CD14-positive monocyte (primary cell): ENCODE measurements at regions not wholly inside any gene's neighbourhood (a gene's known extent, or its start where the extent isn't known, plus 50 kb on each side); places are given as distances from the start of the nearest gene placed in this dataset.

Experiments
- DNase-seq, 3 donors: peaks; one replicate each; pipeline ENCODE4 v3.0.0-alpha.2; 2011 to 2022
- H2AFZ ChIP-seq: 2 replicates; pipeline ENCODE4 v1.6.0; 2012; ENCODE audit warnings: mild to moderate bottlenecking, low read depth, low read length, inconsistent platforms; ENCODE audit not compliant: insufficient read depth, poor library complexity, severe bottlenecking
- H3K27ac ChIP-seq, 2 donors: 1 replicate in 1 of 2; 2 replicates in 1 of 2; pipeline ENCODE4 v1.5.1; 2012 to 2013; ENCODE audit warnings: low read length in 2 of 2, control low read depth in 1 of 2, inconsistent platforms in 1 of 2, low read depth in 1 of 2, mild to moderate bottlenecking in 1 of 2
- H3K27me3 ChIP-seq, 2 donors: one replicate each; pipeline versions ENCODE4 v1.6.0 to v1.6.1; 2011 to 2013; ENCODE audit warnings: low read length in 2 of 2; ENCODE audit not compliant: control insufficient read depth in 2 of 2, insufficient read depth in 2 of 2
- H3K36me3 ChIP-seq, 2 donors: replicated peaks in 1 of 2; 1 replicate in 1 of 2; 2 replicates in 1 of 2; pipeline versions ENCODE4 v1.5.1 to v1.6.1; 2012 to 2013; ENCODE audit warnings: low read length in 2 of 2, control low read depth in 1 of 2, inconsistent platforms in 1 of 2, mild to moderate bottlenecking in 1 of 2; ENCODE audit not compliant: insufficient read depth in 2 of 2, control insufficient read depth in 1 of 2
- H3K4me1 ChIP-seq, 2 donors: 1 replicate in 1 of 2; 2 replicates in 1 of 2; pipeline versions ENCODE4 v1.5.1 to v1.6.1; 2012 to 2013; ENCODE audit warnings: low read length in 2 of 2, control low read depth in 1 of 2, inconsistent platforms in 1 of 2, mild to moderate bottlenecking in 1 of 2, moderate library complexity in 1 of 2; ENCODE audit not compliant: insufficient read depth in 2 of 2, control insufficient read depth in 1 of 2
- H3K4me2 ChIP-seq: replicated peaks from 2 replicates; pipeline ENCODE3; 2012; ENCODE audit warnings: low read length, moderate library complexity, mild to moderate bottlenecking; ENCODE audit not compliant: poor library complexity, severe bottlenecking; ENCODE audit errors: extremely low read depth
- H3K4me3 ChIP-seq, 3 experiments: fragments of 200-600 bp in 1 of 3; sonication (generic) in 1 of 3; replicated peaks in 1 of 3; 1 replicate in 2 of 3; 2 replicates in 1 of 3; pipeline ENCODE4 v1.5.1; 2011 to 2013; ENCODE audit warnings: low read length in 3 of 3, mild to moderate bottlenecking in 3 of 3, control low read depth in 2 of 3, low read depth in 2 of 3, inconsistent platforms in 1 of 3, moderate library complexity in 1 of 3
- H3K79me2 ChIP-seq: 2 replicates; pipeline ENCODE4 v1.6.0; 2012; ENCODE audit warnings: mild to moderate bottlenecking, control low read depth, inconsistent platforms, low read length, moderate library complexity; ENCODE audit not compliant: insufficient read depth
- H3K9ac ChIP-seq: 2 replicates; pipeline ENCODE4 v1.6.0; 2017; ENCODE audit warnings: low read length, mild to moderate bottlenecking; ENCODE audit not compliant: insufficient read depth, poor library complexity, severe bottlenecking
- H3K9me3 ChIP-seq, 2 donors: replicated peaks in 1 of 2; 1 replicate in 1 of 2; 2 replicates in 1 of 2; pipeline versions ENCODE4 v1.5.1 to v1.6.1; 2012 to 2013; ENCODE audit warnings: low read length in 2 of 2, control low read depth in 1 of 2; ENCODE audit not compliant: control insufficient read depth in 1 of 2, insufficient read depth in 1 of 2
- H4K20me1 ChIP-seq: 2 replicates; pipeline ENCODE4 v1.6.0; 2012; ENCODE audit warnings: mild to moderate bottlenecking, low read length, control low read depth, moderate library complexity; ENCODE audit not compliant: insufficient read depth
- H3K27ac Mint-ChIP-seq, 7 donors: one replicate each; pipeline ENCODE4 v1.8.0; 2020; ENCODE audit warnings: mild to moderate bottlenecking in 7 of 7, mixed read lengths in 7 of 7, moderate library complexity in 6 of 7, inconsistent platforms in 2 of 7
- H3K27me3 Mint-ChIP-seq, 3 donors: one replicate each; pipeline ENCODE4 v1.8.0; 2021 to 2022; ENCODE audit warnings: low read depth in 3 of 3, mild to moderate bottlenecking in 3 of 3, mixed read lengths in 3 of 3, moderate library complexity in 3 of 3, inconsistent platforms in 1 of 3
- H3K36me3 Mint-ChIP-seq, 2 donors: one replicate each; pipeline ENCODE4 v1.8.0; 2020; ENCODE audit warnings: mixed read lengths in 2 of 2, inconsistent platforms in 1 of 2, mild to moderate bottlenecking in 1 of 2
- H3K4me1 Mint-ChIP-seq: one replicate; pipeline ENCODE4 v1.8.0; 2020; ENCODE audit warnings: mild to moderate bottlenecking, mixed read lengths
- H3K4me3 Mint-ChIP-seq, 2 donors: one replicate each; pipeline ENCODE4 v1.8.0; 2020; ENCODE audit warnings: mild to moderate bottlenecking in 2 of 2, mixed read lengths in 2 of 2, moderate library complexity in 1 of 2
- H3K9me3 Mint-ChIP-seq, 7 donors: one replicate each; pipeline ENCODE4 v1.8.0; 2020 to 2022; ENCODE audit warnings: mixed read lengths in 7 of 7, mild to moderate bottlenecking in 6 of 7, moderate library complexity in 6 of 7, inconsistent platforms in 2 of 7
- CTCF ChIP-seq: fragments of 200-600 bp; IDR thresholded peaks from one replicate; pipeline ENCODE4 v1.8.0; 2022; ENCODE audit warnings: antibody characterized with exemption, mild to moderate bottlenecking
- WGBS: methylation state at CpG from one replicate; pipeline ENCODE4 v1.1.5; 2013; ENCODE audit warnings: missing lambda C conversion rate; ENCODE audit not compliant: insufficient coverage; 5-methylcytosine and 5-hydroxymethylcytosine counted together
- intact Hi-C, 2 donors: fragments of 100-400 bp; cut with micrococcal nuclease; formaldehyde crosslinking; loops; one replicate each; pipeline versions ENCODE4 v1.15.0 to v1.15.1; 2023

- no peaks in the 10 kb centered on the region for H3K36me3 Mint-ChIP-seq
- peaks cover 0 to 2% (median 2%) of the 10 kb centered on the region in 7 donors for H3K9me3 Mint-ChIP-seq
- H4K20me1 ChIP-seq: no peaks in the 10 kb centered on the region
- H3K27ac ChIP-seq: no peak overlapping the region
- peaks cover 0 to 2% (median 0%) of the 10 kb centered on the region in 3 donors for H3K27me3 Mint-ChIP-seq
- H3K4me3 Mint-ChIP-seq: no peak overlapping the region
- H3K27ac Mint-ChIP-seq: no peak overlapping the region
- no peak for TF ChIP-seq CTCF
- no peaks in the 10 kb centered on the region for H3K4me1 Mint-ChIP-seq
- H3K4me3 ChIP-seq: no peak overlapping the region
- H3K9ac ChIP-seq: no peak overlapping the region
- H3K36me3 ChIP-seq: no peaks in the 10 kb centered on the region
- no peaks in the 10 kb centered on the region for H3K79me2 ChIP-seq
- DNase-seq: no peak
- H3K27me3 ChIP-seq: no peaks in the 10 kb centered on the region
- no peaks in the 10 kb centered on the region for H3K4me1 ChIP-seq
- no peak overlapping the region for H3K4me2 ChIP-seq
- intact Hi-C loops: no loop called here
- WGBS: 88% methylated on average over 1 of the region's 2 CpGs
- no peaks in the 10 kb centered on the region for H3K9me3 ChIP-seq
- no peak overlapping the region for H2AFZ ChIP-seq
Measured at GRCh38 chr1:168987923-168988322, 118.6 kb upstream of the ATP1B1 start.

- no peak overlapping the region for H3K4me3 Mint-ChIP-seq
- intact Hi-C loops: no loop called here
- H2AFZ ChIP-seq: no peak overlapping the region
- H3K79me2 ChIP-seq: no peaks in the 10 kb centered on the region
- no peaks in the 10 kb centered on the region for H3K36me3 Mint-ChIP-seq
- H3K4me1 ChIP-seq: no peaks in the 10 kb centered on the region
- H3K27me3 Mint-ChIP-seq: peaks cover 0 to 2% (median 0%) of the 10 kb centered on the region in 3 donors
- no peaks in the 10 kb centered on the region for H4K20me1 ChIP-seq
- H3K9ac ChIP-seq: no peak overlapping the region
- H3K27ac ChIP-seq: no peak overlapping the region
- H3K4me2 ChIP-seq: no peak overlapping the region
- DNase-seq: no peak
- H3K9me3 Mint-ChIP-seq: peaks cover 0 to 2% (median 2%) of the 10 kb centered on the region in 7 donors
- H3K36me3 ChIP-seq: no peaks in the 10 kb centered on the region
- no peaks in the 10 kb centered on the region for H3K9me3 ChIP-seq
- no peak overlapping the region for H3K4me3 ChIP-seq
- H3K4me1 Mint-ChIP-seq: no peaks in the 10 kb centered on the region
- H3K27ac Mint-ChIP-seq: no peak overlapping the region
- no peak for TF ChIP-seq CTCF
- H3K27me3 ChIP-seq: no peaks in the 10 kb centered on the region
Measured at GRCh38 chr1:168989985-168990384, 116.5 kb upstream of the ATP1B1 start.
